ENCODE measurements at regions not wholly inside any gene's neighbourhood (a gene's known extent, or its start where the extent isn't known, plus 50 kb on each side); places are given as distances from the start of the nearest gene placed in this dataset.
"Not testable (repeated sequence)": the region's sequence is repeated elsewhere in the genome, so short reads cannot be mapped to it uniquely, and the experiment has no call there.

GRCh38 chr2:16058747-16059358 lies 118.5 kb downstream of the MYCN start:
- FAIRE-seq, result no peak

- no peak for FAIRE-seq
These were observed 117.9 kb downstream of the MYCN start for GRCh38 chr2:16058256-16058655.

- FAIRE-seq, result no peak
These were observed 117.3 kb downstream of the MYCN start for GRCh38 chr2:16057661-16058060.

- no peak for FAIRE-seq
These were observed 115.7 kb downstream of the MYCN start for GRCh38 chr2:16055848-16056580.

GRCh38 chr2:16053437-16054257 lies 113.3 kb downstream of the MYCN start:
- FAIRE-seq, result no peak

GRCh38 chr2:16052571-16053052 lies 112.3 kb downstream of the MYCN start:
- FAIRE-seq, result not testable (repeated sequence)

- no peak for FAIRE-seq
These were observed 111.7 kb downstream of the MYCN start for GRCh38 chr2:16051841-16052564.

GRCh38 chr2:16050908-16051489 lies 110.6 kb downstream of the MYCN start:
- FAIRE-seq, result no peak

- no peak for FAIRE-seq
These were observed 110.0 kb downstream of the MYCN start for GRCh38 chr2:16050261-16050907.

- no peak for FAIRE-seq
These were observed 109.1 kb downstream of the MYCN start for GRCh38 chr2:16049406-16049805.

GRCh38 chr2:16048466-16048865 lies 108.1 kb downstream of the MYCN start:
- FAIRE-seq, result no peak

GRCh38 chr2:16047701-16048100 lies 107.4 kb downstream of the MYCN start:
- FAIRE-seq, result no peak

GRCh38 chr2:16046649-16047048 lies 106.3 kb downstream of the MYCN start:
- no peak for FAIRE-seq

- no peak for FAIRE-seq
These were observed 105.5 kb downstream of the MYCN start for GRCh38 chr2:16045653-16046352.

- no peak for FAIRE-seq
These were observed 104.7 kb downstream of the MYCN start for GRCh38 chr2:16044946-16045456.

GRCh38 chr2:16043627-16044026 lies 103.3 kb downstream of the MYCN start:
- FAIRE-seq, result no peak

GRCh38 chr2:16043192-16043591 lies 102.8 kb downstream of the MYCN start:
- FAIRE-seq, result no peak

- no peak for FAIRE-seq
These were observed 101.9 kb downstream of the MYCN start for GRCh38 chr2:16042201-16042700.

GRCh38 chr2:16040271-16041010 lies 100.1 kb downstream of the MYCN start:
- FAIRE-seq, result no peak

GRCh38 chr2:16039823-16040222 lies 99.5 kb downstream of the MYCN start:
- FAIRE-seq, result no peak

Measured in endometrium (tissue), 2 donors.